HUES6 (cell line): ENCODE measurements at regions not wholly inside any gene's neighbourhood (a gene's known extent, or its start where the extent isn't known, plus 50 kb on each side); places are given as distances from the start of the nearest gene placed in this dataset.

ENCODE experiments used
- H3K27ac ChIP-seq: 2 replicates; pipeline ENCODE4 v1.7.0; 2013; ENCODE audit warnings: low read depth, mild to moderate bottlenecking, low read length, inconsistent platforms
- H3K27me3 ChIP-seq: 2 replicates; pipeline ENCODE4 v1.6.1; 2013; ENCODE audit warnings: low read length; ENCODE audit not compliant: control insufficient read depth, insufficient read depth
- H3K36me3 ChIP-seq: 2 replicates; pipeline ENCODE4 v1.6.1; 2013; ENCODE audit warnings: low read length; ENCODE audit not compliant: control insufficient read depth, insufficient read depth
- H3K4me1 ChIP-seq: 2 replicates; pipeline ENCODE4 v1.6.1; 2013; ENCODE audit warnings: low read length; ENCODE audit not compliant: control insufficient read depth, insufficient read depth
- H3K4me3 ChIP-seq: 2 replicates; pipeline ENCODE4 v1.5.1; 2013; ENCODE audit warnings: low read depth, low read length
- H3K9ac ChIP-seq: one replicate; pipeline ENCODE4 v1.6.1; 2013; ENCODE audit warnings: mild to moderate bottlenecking, low read length
- H3K9me3 ChIP-seq: 2 replicates; pipeline ENCODE4 v1.6.1; 2013; ENCODE audit warnings: low read depth, low read length; ENCODE audit not compliant: control insufficient read depth, insufficient read depth

- Histone ChIP-seq H3K9me3 (no peaks in the 10 kb centered on the region), H3K4me1 (no peaks in the 10 kb centered on the region), H3K36me3 (no peaks in the 10 kb centered on the region), H3K4me3 (no peak overlapping the region), H3K27ac (no peak overlapping the region), H3K9ac (no peak overlapping the region), H3K27me3 (no peaks in the 10 kb centered on the region)
These were observed 494.3 kb downstream of the PDCD6IP start for GRCh38 chr3:34292605-34293300.

DNA sequence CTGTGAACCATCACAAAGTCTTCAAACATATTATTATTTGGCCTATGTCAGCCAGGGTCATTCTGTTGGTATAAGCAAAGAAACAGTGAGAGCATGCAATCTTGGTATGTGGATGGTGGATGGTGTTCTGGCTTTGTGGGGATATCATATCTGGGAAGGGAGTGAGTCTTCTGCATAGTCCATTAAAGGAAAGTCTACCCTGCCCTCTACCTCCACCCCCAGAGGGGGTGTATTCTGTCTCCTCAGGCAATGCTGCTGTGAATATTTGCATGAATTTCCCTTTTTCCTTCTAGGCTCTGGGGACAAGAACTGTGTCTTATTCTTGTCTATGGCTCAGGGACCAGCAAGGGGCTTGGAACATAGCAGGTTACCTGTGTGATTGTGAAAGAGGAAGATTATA is 495.8 kb downstream of the PDCD6IP start:
- Histone ChIP-seq H3K27ac (no peak overlapping the region), H3K9me3 (no peaks in the 10 kb centered on the region), H3K36me3 (no peaks in the 10 kb centered on the region), H3K9ac (no peak overlapping the region), H3K27me3 (no peaks in the 10 kb centered on the region), H3K4me1 (no peaks in the 10 kb centered on the region), H3K4me3 (no peak overlapping the region)

DNA sequence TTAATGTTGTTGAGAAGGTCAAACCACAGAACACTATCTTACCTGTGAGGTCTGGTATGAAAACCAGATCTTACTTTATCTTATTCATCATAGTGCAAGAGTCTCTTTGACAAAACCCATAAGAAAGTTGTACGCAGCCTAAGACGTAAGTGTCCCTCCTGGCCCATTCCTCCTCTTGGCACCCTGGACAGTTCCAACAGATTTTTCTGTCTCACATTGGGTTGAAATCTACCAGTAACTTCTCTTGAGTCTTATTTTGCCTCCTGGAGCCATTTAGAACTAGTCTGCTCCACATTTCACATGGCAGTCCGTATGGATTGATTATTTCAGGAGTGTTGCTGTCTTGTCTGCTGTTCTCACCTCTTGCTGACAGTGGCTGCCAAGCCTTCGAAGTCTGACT is 498.4 kb downstream of the PDCD6IP start:
- Histone ChIP-seq H3K27me3 (peaks cover 4% of the 10 kb centered on the region; the same call in 1 of the 2 replicates), H3K36me3 (no peaks in the 10 kb centered on the region), H3K9ac (no peak overlapping the region), H3K27ac (no peak overlapping the region), H3K9me3 (no peaks in the 10 kb centered on the region), H3K4me1 (peaks cover 16% of the 10 kb centered on the region), H3K4me3 (no peak overlapping the region)

DNA sequence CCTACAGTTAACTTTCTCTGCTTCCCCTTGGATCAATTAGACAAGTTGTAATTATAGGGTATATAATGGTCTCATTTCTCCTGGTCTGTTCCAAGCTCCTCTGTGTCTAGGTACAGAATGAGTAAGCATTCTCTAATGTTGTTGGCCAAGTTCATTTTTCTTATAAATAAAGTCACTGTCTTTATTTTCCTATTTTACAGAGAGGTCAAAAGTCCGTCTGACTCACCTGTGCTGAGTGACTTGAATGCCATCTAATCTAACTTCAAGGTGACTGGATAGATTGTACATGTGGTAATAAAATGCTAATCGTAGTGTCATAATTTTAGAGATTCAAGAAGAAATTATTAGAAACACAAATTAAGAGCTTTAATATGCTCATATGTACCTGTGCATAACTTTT is 500.2 kb downstream of the PDCD6IP start:
- Histone ChIP-seq H3K9ac (no peak overlapping the region), H3K4me3 (no peak overlapping the region), H3K27me3 (peaks cover 13% of the 10 kb centered on the region; the same call in 1 of the 2 replicates), H3K4me1 (peaks cover 26% of the 10 kb centered on the region), H3K27ac (no peak overlapping the region), H3K36me3 (no peaks in the 10 kb centered on the region), H3K9me3 (no peaks in the 10 kb centered on the region)

DNA sequence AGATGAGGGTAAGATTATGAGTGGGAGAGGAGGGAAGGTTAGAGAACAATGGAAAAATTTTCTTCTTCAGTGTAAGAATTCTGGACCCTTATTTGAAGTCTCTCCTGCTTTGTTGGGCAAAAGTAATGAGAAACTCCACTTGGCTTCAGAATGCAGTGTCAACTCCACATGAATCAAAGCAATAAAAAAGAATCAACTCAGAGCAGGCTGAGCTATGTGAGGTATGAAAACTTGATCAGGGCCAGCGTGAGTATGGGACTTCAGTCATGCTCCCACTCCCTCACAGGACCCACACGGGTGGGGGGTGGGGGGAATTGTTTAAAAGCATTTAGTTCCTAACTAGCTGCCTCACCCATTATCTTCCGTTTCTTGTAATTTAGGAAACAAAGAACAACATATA is 502.2 kb downstream of the PDCD6IP start:
- H3K9ac ChIP-seq: no peak overlapping the region
- no peaks in the 10 kb centered on the region for H3K36me3 ChIP-seq
- H3K4me3 ChIP-seq: no peak overlapping the region
- peaks cover 17% of the 10 kb centered on the region; the same call in 1 of the 2 replicates for H3K27me3 ChIP-seq
- H3K9me3 ChIP-seq: no peaks in the 10 kb centered on the region; the same call in 1 of the 2 replicates
- no peak overlapping the region for H3K27ac ChIP-seq
- peaks cover 35% of the 10 kb centered on the region for H3K4me1 ChIP-seq

GRCh38 chr3:34301313-34301712 is 502.9 kb downstream of the PDCD6IP start:
- Histone ChIP-seq H3K9ac (no peak overlapping the region), H3K4me1 (peaks cover 35% of the 10 kb centered on the region), H3K27me3 (peaks cover 17% of the 10 kb centered on the region; the same call in 1 of the 2 replicates), H3K36me3 (no peaks in the 10 kb centered on the region), H3K27ac (no peak overlapping the region), H3K9me3 (no peaks in the 10 kb centered on the region; the same call in 1 of the 2 replicates), H3K4me3 (no peak overlapping the region)

DNA sequence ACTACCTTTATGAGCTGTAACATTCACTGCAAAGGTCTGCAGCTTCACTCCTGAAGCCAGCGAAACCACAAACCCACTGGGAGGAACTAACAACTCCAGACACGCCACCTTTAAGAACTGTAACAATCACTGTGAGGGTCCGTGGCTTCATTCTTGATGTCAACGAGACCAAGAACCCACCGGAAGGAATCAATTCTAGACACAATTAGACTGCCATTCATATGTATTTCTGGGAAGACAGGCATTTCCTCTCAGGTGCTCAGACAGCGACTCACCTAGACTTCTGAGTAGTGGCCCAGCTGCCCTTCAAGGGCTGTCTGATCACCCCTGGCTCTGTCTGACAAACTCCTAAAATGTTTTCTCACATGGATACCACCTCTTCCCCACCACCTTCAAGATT is 506.8 kb downstream of the PDCD6IP start:
- Histone ChIP-seq H3K4me3 (no peak overlapping the region), H3K9ac (no peak overlapping the region), H3K9me3 (peaks cover 6% of the 10 kb centered on the region; the same call in 1 of the 2 replicates), H3K36me3 (no peaks in the 10 kb centered on the region), H3K27ac (no peak overlapping the region), H3K27me3 (peaks cover 17% of the 10 kb centered on the region; the same call in 1 of the 2 replicates), H3K4me1 (peaks cover 32% of the 10 kb centered on the region)

DNA sequence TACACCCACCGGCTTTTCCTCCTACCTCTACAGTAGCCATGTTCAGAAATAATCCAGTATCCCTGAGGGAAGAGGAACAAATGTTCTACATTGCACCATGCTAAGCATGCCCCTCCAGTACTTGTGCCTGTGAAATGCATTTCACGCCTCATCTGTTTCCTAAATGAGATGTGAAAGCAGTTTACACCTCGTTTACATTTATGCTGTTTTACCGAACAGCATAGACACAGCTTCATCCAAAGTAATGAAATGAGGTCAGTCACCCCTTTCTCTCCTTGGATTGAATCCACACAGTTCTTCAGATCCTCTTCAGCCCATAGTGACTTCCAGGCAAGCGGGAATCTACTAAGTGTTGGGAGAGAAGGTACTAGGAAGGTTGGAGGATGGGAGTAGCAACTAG is 514.3 kb downstream of the PDCD6IP start:
- Histone ChIP-seq H3K4me3 (no peak overlapping the region), H3K4me1 (no peaks in the 10 kb centered on the region; the same call in 1 of the 2 replicates), H3K9me3 (peaks cover 10% of the 10 kb centered on the region; the same call in 1 of the 2 replicates), H3K27ac (no peak overlapping the region), H3K27me3 (no peaks in the 10 kb centered on the region), H3K9ac (no peak overlapping the region), H3K36me3 (no peaks in the 10 kb centered on the region)

DNA sequence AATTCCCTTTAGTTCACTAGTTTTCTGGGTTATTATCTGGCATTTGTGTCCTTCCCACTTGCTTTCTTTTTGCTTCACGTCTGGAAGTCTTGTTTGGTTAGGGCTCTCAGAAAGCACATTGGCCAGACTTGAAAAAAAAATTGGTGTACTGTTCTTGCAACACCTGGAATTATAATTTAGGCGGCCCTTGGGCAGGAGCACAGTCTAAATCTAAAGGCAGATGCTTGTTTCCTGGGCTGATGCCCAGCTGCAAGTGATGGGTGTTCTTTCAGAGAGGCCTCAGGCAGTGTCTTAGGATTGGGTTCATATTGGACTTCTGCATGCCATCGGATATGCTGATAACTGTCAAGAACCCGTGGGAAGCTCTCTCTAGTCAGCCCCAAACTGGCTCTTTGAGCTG is 521.5 kb downstream of the PDCD6IP start:
- Histone ChIP-seq H3K4me3 (no peak overlapping the region), H3K4me1 (no peaks in the 10 kb centered on the region), H3K27ac (no peak overlapping the region), H3K9ac (no peak overlapping the region), H3K36me3 (no peaks in the 10 kb centered on the region), H3K27me3 (no peaks in the 10 kb centered on the region), H3K9me3 (peaks cover 8% of the 10 kb centered on the region; the same call in 1 of the 2 replicates)

DNA sequence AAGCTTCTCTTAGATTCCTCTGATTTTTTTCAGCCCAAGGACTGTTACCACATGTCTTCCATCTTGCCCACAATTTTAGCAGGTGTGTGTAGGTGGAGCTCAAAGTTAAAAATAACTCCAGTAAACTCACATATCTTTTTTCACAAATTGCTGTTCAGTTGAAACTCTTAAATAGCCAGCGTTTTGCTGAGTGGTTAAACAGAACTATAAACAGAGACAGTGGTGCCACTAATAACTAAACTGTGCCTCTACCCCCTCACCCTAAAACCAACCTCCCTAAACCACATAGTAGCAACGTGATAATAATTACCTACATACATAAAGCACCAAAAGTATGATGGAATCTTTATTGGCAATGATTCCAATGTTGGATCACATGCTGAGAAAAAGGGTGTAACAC is 525.1 kb downstream of the PDCD6IP start:
- no peak overlapping the region for H3K4me3 ChIP-seq
- H3K27me3 ChIP-seq: no peaks in the 10 kb centered on the region
- H3K9ac ChIP-seq: no peak overlapping the region
- H3K9me3 ChIP-seq: no peaks in the 10 kb centered on the region
- no peaks in the 10 kb centered on the region for H3K36me3 ChIP-seq
- no peaks in the 10 kb centered on the region for H3K4me1 ChIP-seq
- no peak overlapping the region for H3K27ac ChIP-seq

GRCh38 chr3:34346656-34347055 is 548.2 kb downstream of the PDCD6IP start:
- Histone ChIP-seq H3K36me3 (no peaks in the 10 kb centered on the region), H3K9ac (no peak overlapping the region)

More at GRCh38 chr3:34346656-34347055, 548.2 kb downstream of the PDCD6IP start:
- H3K27me3 ChIP-seq: no peaks in the 10 kb centered on the region
- H3K9me3 ChIP-seq: no peaks in the 10 kb centered on the region
- no peak overlapping the region for H3K27ac ChIP-seq
- no peaks in the 10 kb centered on the region for H3K4me1 ChIP-seq
- no peak overlapping the region for H3K4me3 ChIP-seq
